ENCODE measurements at regions not wholly inside any gene's neighbourhood (a gene's known extent, or its start where the extent isn't known, plus 50 kb on each side); places are given as distances from the start of the nearest gene placed in this dataset.

GRCh38 chr6:1080453-1081337 is 231.2 kb upstream of the FOXQ1 start:
- DNase-seq (ENCODE audit: low spot score): no peak
- Mint-ChIP-seq H3K27me3 (ENCODE audit: low read depth) (peaks cover under 1% of the 10 kb centered on the region), H3K27ac (ENCODE audit: unreplicated experiment) (no peak overlapping the region), H3K9me3 (ENCODE audit: low read depth) (no peaks in the 10 kb centered on the region), H3K4me1 (ENCODE audit: low read depth) (peaks cover 18% of the 10 kb centered on the region), H3K36me3 (ENCODE audit: low read depth) (no peaks in the 10 kb centered on the region), H3K4me3 (ENCODE audit: unreplicated experiment) (no peak overlapping the region)
- TF ChIP-seq, protein P1, sequence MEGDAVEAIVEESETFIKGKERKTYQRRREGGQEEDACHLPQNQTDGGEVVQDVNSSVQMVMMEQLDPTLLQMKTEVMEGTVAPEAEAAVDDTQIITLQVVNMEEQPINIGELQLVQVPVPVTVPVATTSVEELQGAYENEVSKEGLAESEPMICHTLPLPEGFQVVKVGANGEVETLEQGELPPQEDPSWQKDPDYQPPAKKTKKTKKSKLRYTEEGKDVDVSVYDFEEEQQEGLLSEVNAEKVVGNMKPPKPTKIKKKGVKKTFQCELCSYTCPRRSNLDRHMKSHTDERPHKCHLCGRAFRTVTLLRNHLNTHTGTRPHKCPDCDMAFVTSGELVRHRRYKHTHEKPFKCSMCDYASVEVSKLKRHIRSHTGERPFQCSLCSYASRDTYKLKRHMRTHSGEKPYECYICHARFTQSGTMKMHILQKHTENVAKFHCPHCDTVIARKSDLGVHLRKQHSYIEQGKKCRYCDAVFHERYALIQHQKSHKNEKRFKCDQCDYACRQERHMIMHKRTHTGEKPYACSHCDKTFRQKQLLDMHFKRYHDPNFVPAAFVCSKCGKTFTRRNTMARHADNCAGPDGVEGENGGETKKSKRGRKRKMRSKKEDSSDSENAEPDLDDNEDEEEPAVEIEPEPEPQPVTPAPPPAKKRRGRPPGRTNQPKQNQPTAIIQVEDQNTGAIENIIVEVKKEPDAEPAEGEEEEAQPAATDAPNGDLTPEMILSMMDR (IDR thresholded peaks at IDR 0.05): no peak

- Mint-ChIP-seq H3K36me3 (ENCODE audit: low read depth) (no peaks in the 10 kb centered on the region), H3K27ac (ENCODE audit: unreplicated experiment) (peak overlapping the region; percentile 51), H3K9me3 (ENCODE audit: low read depth) (no peaks in the 10 kb centered on the region), H3K27me3 (ENCODE audit: low read depth) (no peaks in the 10 kb centered on the region), H3K4me1 (ENCODE audit: low read depth) (peaks cover 24% of the 10 kb centered on the region), H3K4me3 (ENCODE audit: unreplicated experiment) (no peak overlapping the region)
- no peak for DNase-seq (ENCODE audit: low spot score)
- TF ChIP-seq, protein P1 (IDR thresholded peaks at IDR 0.05): no peak
Observed at GRCh38 chr6:1079525-1079924, 232.4 kb upstream of the FOXQ1 start.

DNA sequence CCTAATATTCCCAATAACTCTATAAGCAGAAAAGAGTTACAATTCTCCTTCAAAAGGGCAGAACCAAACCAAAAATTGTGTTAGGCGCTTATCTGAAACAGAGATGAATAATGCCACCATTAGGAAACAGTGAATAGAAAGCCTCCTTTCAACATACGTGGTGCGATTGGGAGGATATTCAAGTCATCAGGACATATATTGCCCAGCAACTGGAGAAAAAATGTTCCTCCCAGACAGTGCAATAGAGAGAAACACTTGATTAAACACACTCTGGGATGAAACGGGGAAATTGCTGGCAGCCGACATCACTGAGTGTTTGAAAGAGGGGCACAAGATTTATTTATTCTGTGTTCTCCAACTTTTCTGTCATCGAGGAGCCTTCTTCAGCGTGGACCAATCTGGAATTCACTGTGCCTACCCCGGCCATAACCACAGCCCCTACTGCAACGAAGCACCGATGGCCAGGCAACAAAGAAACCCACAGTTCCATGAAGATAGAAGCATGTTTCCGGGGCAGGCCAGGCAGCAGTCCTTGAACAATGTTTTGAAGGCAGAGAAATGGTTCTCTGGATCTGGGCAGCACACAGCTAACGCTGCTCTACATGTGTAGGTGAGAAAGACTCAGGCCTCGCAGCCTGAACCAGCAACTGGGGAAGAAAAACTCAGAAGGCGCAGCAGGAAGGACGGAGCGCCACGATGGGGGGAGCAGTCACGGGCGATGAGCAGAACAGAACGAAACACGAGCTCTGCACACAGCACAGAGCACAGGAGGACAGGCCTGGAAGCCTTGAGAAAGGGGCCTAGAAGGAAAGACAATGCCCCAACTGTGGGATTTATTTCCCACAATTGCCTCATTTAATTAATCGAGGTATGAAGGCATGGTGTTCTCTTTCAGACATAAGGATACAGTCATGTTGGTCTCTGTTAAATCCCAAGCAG is 234.2 kb upstream of the FOXQ1 start:
- H3K4me3 Mint-ChIP-seq (ENCODE audit: unreplicated experiment): no peak overlapping the region
- H3K27ac Mint-ChIP-seq (ENCODE audit: unreplicated experiment): no peak overlapping the region
- H3K9me3 Mint-ChIP-seq (ENCODE audit: low read depth): no peaks in the 10 kb centered on the region
- TF ChIP-seq, protein P1 (IDR thresholded peaks at IDR 0.05): no peak
- no peaks in the 10 kb centered on the region for H3K27me3 Mint-ChIP-seq (ENCODE audit: low read depth)
- no peak for DNase-seq (ENCODE audit: low spot score)
- peaks cover 24% of the 10 kb centered on the region for H3K4me1 Mint-ChIP-seq (ENCODE audit: low read depth)
- no peaks in the 10 kb centered on the region for H3K36me3 Mint-ChIP-seq (ENCODE audit: low read depth)

DNA sequence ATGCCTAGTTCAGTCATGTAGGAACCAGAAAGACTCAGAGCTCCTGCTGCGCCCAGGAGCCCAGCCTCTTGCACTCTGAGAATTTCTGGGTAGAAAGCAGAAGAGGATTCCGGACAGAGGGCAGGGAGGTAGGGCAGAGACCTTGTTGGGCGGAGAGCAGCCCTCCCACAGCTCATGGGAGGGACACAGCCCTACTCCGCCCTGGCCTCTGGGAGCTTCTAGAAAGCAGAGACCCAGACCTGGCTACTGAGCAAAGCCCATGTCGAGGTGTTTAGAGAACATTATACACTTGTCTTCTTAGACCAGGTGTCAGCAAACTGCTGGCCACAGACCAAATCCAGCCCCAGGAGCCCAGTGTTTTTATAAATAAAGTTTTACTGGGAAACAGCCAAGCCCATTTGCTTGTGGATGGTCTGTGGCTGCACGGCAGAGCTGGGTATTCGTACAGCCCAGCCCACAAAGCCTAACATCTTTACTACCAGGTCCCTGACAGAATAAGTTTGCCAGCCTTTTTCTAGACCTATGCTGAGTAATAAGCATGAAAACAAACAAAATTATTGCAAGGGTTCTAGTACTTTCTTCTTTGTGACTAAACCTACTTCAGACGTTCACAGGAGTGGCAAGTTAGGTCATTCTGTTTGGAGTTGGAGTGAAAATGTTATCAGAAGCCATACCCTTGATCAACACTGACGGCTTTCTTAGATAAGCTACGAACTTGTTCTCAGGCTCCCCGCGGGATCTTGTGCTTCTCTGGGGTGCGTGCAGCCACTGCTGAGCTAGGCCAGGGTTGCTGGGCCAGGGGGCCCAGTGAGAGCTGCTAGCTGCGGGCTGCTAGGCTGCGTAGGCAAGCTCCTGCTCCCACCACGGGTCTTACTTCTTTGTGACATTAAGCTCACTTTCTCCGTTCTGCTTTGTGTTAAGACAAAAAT is 235.1 kb upstream of the FOXQ1 start:
- Mint-ChIP-seq H3K27me3 (ENCODE audit: low read depth) (no peaks in the 10 kb centered on the region), H3K36me3 (ENCODE audit: low read depth) (no peaks in the 10 kb centered on the region), H3K9me3 (ENCODE audit: low read depth) (no peaks in the 10 kb centered on the region), H3K4me3 (ENCODE audit: unreplicated experiment) (no peak overlapping the region), H3K4me1 (ENCODE audit: low read depth) (peaks cover 16% of the 10 kb centered on the region), H3K27ac (ENCODE audit: unreplicated experiment) (no peak overlapping the region)
- no peak for DNase-seq (ENCODE audit: low spot score)
- TF ChIP-seq, protein P1 (IDR thresholded peaks at IDR 0.05): no peak

All from chondrocyte (in vitro differentiated cells).